T-helper 2 cell treated with Interferon-gamma antibody and Interleukin-4, amounts not matched to agents 5 μg/mL and 100 μg/mL, for 36 hours (primary cell): ENCODE measurements at regions not wholly inside any gene's neighbourhood (a gene's known extent, or its start where the extent isn't known, plus 50 kb on each side); places are given as distances from the start of the nearest gene placed in this dataset.

Experiments
- DNase-seq: peaks from one replicate; pipeline ENCODE4 v3.0.0; 2021; ENCODE audit warnings: low spot score
- H3K27ac Mint-ChIP-seq: one replicate; pipeline ENCODE4 v1.8.0; 2021; ENCODE audit warnings: mild to moderate bottlenecking, mixed read lengths
- H3K27me3 Mint-ChIP-seq: one replicate; pipeline ENCODE4 v1.8.0; 2021; ENCODE audit warnings: low read depth, mixed read lengths
- H3K36me3 Mint-ChIP-seq: one replicate; pipeline ENCODE4 v1.8.0; 2021; ENCODE audit warnings: low read depth, mixed read lengths
- H3K4me1 Mint-ChIP-seq: one replicate; pipeline ENCODE4 v1.8.0; 2021; ENCODE audit warnings: low read depth, mixed read lengths
- H3K4me3 Mint-ChIP-seq: one replicate; pipeline ENCODE4 v1.8.0; 2022; ENCODE audit warnings: mild to moderate bottlenecking, moderate library complexity, mixed read lengths
- H3K9me3 Mint-ChIP-seq: one replicate; pipeline ENCODE4 v1.8.0; 2021; ENCODE audit warnings: mixed read lengths

GRCh38 chr3:16658004-16658924 lies 53.0 kb upstream of the DAZL start:
- Mint-ChIP-seq H3K27ac (no peak overlapping the region), H3K4me3 (no peak overlapping the region), H3K36me3 (no peaks in the 10 kb centered on the region), H3K4me1 (no peaks in the 10 kb centered on the region), H3K9me3 (no peaks in the 10 kb centered on the region), H3K27me3 (peaks cover 6% of the 10 kb centered on the region)
- no peak for DNase-seq

GRCh38 chr3:16658925-16659793 lies 53.9 kb upstream of the DAZL start:
- Mint-ChIP-seq H3K27me3 (peaks cover 8% of the 10 kb centered on the region), H3K4me3 (no peak overlapping the region), H3K27ac (no peak overlapping the region), H3K4me1 (no peaks in the 10 kb centered on the region), H3K9me3 (no peaks in the 10 kb centered on the region), H3K36me3 (no peaks in the 10 kb centered on the region)
- DNase-seq = no peak

- Mint-ChIP-seq H3K9me3 (no peaks in the 10 kb centered on the region), H3K4me3 (no peak overlapping the region), H3K27me3 (peaks cover 9% of the 10 kb centered on the region), H3K27ac (no peak overlapping the region), H3K36me3 (no peaks in the 10 kb centered on the region), H3K4me1 (no peaks in the 10 kb centered on the region)
- no peak for DNase-seq
These were observed 58.9 kb upstream of the DAZL start for GRCh38 chr3:16663854-16664712.

- no peak overlapping the region for H3K4me3 Mint-ChIP-seq
- H3K36me3 Mint-ChIP-seq = no peaks in the 10 kb centered on the region
- no peaks in the 10 kb centered on the region for H3K4me1 Mint-ChIP-seq
- H3K9me3 Mint-ChIP-seq = no peaks in the 10 kb centered on the region
- no peak for DNase-seq
- H3K27me3 Mint-ChIP-seq = peaks cover 9% of the 10 kb centered on the region
- H3K27ac Mint-ChIP-seq = no peak overlapping the region
These were observed 60.1 kb upstream of the DAZL start for GRCh38 chr3:16665282-16665741.

GRCh38 chr3:16666206-16666605 lies 61.0 kb upstream of the DAZL start:
- H3K27me3 Mint-ChIP-seq = peaks cover 9% of the 10 kb centered on the region
- H3K9me3 Mint-ChIP-seq = no peaks in the 10 kb centered on the region
- H3K4me3 Mint-ChIP-seq = no peak overlapping the region
- no peaks in the 10 kb centered on the region for H3K36me3 Mint-ChIP-seq
- no peak for DNase-seq
- H3K4me1 Mint-ChIP-seq = no peaks in the 10 kb centered on the region
- no peak overlapping the region for H3K27ac Mint-ChIP-seq

GRCh38 chr3:16667633-16668032 lies 62.4 kb upstream of the DAZL start:
- H3K9me3 Mint-ChIP-seq = no peaks in the 10 kb centered on the region
- no peak overlapping the region for H3K27ac Mint-ChIP-seq
- no peak overlapping the region for H3K4me3 Mint-ChIP-seq
- H3K4me1 Mint-ChIP-seq = no peaks in the 10 kb centered on the region
- DNase-seq = no peak
- no peaks in the 10 kb centered on the region for H3K36me3 Mint-ChIP-seq
- H3K27me3 Mint-ChIP-seq = peaks cover 9% of the 10 kb centered on the region

- no peak overlapping the region for H3K27ac Mint-ChIP-seq
These were observed 63.7 kb upstream of the DAZL start for GRCh38 chr3:16668776-16669545.

GRCh38 chr3:16670191-16670590 lies 65.0 kb upstream of the DAZL start:
- Mint-ChIP-seq H3K27ac (no peak overlapping the region), H3K4me3 (no peak overlapping the region), H3K4me1 (no peaks in the 10 kb centered on the region), H3K27me3 (peaks cover 6% of the 10 kb centered on the region), H3K9me3 (peaks cover 3% of the 10 kb centered on the region), H3K36me3 (no peaks in the 10 kb centered on the region)
- DNase-seq = no peak

More at GRCh38 chr3:16668776-16669545, 63.7 kb upstream of the DAZL start:
- Mint-ChIP-seq H3K9me3 (no peaks in the 10 kb centered on the region), H3K4me1 (no peaks in the 10 kb centered on the region), H3K4me3 (no peak overlapping the region), H3K36me3 (no peaks in the 10 kb centered on the region), H3K27me3 (peaks cover 6% of the 10 kb centered on the region)
- DNase-seq = no peak

- Mint-ChIP-seq H3K4me1 (no peaks in the 10 kb centered on the region), H3K9me3 (peaks cover 15% of the 10 kb centered on the region), H3K27me3 (peaks cover 6% of the 10 kb centered on the region), H3K36me3 (no peaks in the 10 kb centered on the region), H3K27ac (no peak overlapping the region), H3K4me3 (no peak overlapping the region)
- DNase-seq = no peak
These were observed 66.5 kb upstream of the DAZL start for GRCh38 chr3:16671690-16672089.

- H3K36me3 Mint-ChIP-seq = no peaks in the 10 kb centered on the region
- peaks cover 15% of the 10 kb centered on the region for H3K9me3 Mint-ChIP-seq
- no peak overlapping the region for H3K27ac Mint-ChIP-seq
These were observed 68.3 kb upstream of the DAZL start for GRCh38 chr3:16673530-16673929.

GRCh38 chr3:16675805-16676204 lies 70.6 kb upstream of the DAZL start:
- Mint-ChIP-seq H3K4me1 (no peaks in the 10 kb centered on the region), H3K4me3 (no peak overlapping the region), H3K9me3 (peaks cover 15% of the 10 kb centered on the region), H3K27ac (no peak overlapping the region), H3K27me3 (no peaks in the 10 kb centered on the region), H3K36me3 (no peaks in the 10 kb centered on the region)
- DNase-seq = no peak

More at GRCh38 chr3:16673530-16673929, 68.3 kb upstream of the DAZL start:
- Mint-ChIP-seq H3K27me3 (no peaks in the 10 kb centered on the region), H3K4me3 (no peak overlapping the region), H3K4me1 (no peaks in the 10 kb centered on the region)
- no peak for DNase-seq

- no peak for DNase-seq
- Mint-ChIP-seq H3K27ac (no peak overlapping the region), H3K4me1 (no peaks in the 10 kb centered on the region), H3K9me3 (no peaks in the 10 kb centered on the region), H3K36me3 (no peaks in the 10 kb centered on the region), H3K4me3 (no peak overlapping the region), H3K27me3 (peaks cover 2% of the 10 kb centered on the region)
These were observed 81.5 kb upstream of the DAZL start for GRCh38 chr3:16686679-16687078.

GRCh38 chr3:16687221-16687620 lies 82.0 kb upstream of the DAZL start:
- H3K27ac Mint-ChIP-seq = no peak overlapping the region
- H3K4me3 Mint-ChIP-seq = no peak overlapping the region
- H3K36me3 Mint-ChIP-seq = no peaks in the 10 kb centered on the region
- H3K9me3 Mint-ChIP-seq = no peaks in the 10 kb centered on the region
- H3K27me3 Mint-ChIP-seq = peaks cover 2% of the 10 kb centered on the region
- no peaks in the 10 kb centered on the region for H3K4me1 Mint-ChIP-seq
- DNase-seq = no peak
